ENCODE measurements at regions not wholly inside any gene's neighbourhood (a gene's known extent, or its start where the extent isn't known, plus 50 kb on each side); places are given as distances from the start of the nearest gene placed in this dataset.

- peaks cover 3% of the 10 kb centered on the region for H3K9me3 Mint-ChIP-seq (ENCODE audit: low read depth, unreplicated experiment)
- H3K36me3 Mint-ChIP-seq (ENCODE audit: insufficient read depth, unreplicated experiment): no peaks in the 10 kb centered on the region
- H3K4me1 Mint-ChIP-seq (ENCODE audit: low read depth, unreplicated experiment): no peaks in the 10 kb centered on the region
- CTCF ChIA-PET: no interaction called here
- BruUV-seq (replicated peaks): no TSS peak
- H3K27ac Mint-ChIP-seq (ENCODE audit: unreplicated experiment): no peak overlapping the region
- no peak overlapping the region for H3K4me3 Mint-ChIP-seq (ENCODE audit: low read depth, unreplicated experiment)
- peak; percentile 73 for DNase-seq
- intact Hi-C loops (cut with micrococcal nuclease; ENCODE audit: unreplicated experiment): loop anchor here (1.0 to 10.0 kb wide), 5 partner anchors 150 to 452 kb away; no protein-coding TSS in a partner anchor
- peak; percentile 69 for TF ChIP-seq CTCF (IDR thresholded peaks at IDR 0.05; ENCODE audit: unreplicated experiment)
- no peaks in the 10 kb centered on the region for H3K27me3 Mint-ChIP-seq (ENCODE audit: unreplicated experiment)
These were observed 436.1 kb downstream of the CHL1 start for GRCh38 chr3:632571-633170.

GRCh38 chr3:634511-634910, 437.9 kb downstream of the CHL1 start:
- intact Hi-C loops (cut with micrococcal nuclease; ENCODE audit: unreplicated experiment): loop anchor here (5.0 to 10.0 kb wide), 3 partner anchors 152 to 450 kb away; no protein-coding TSS in a partner anchor
- Mint-ChIP-seq H3K4me1 (ENCODE audit: low read depth, unreplicated experiment) (no peaks in the 10 kb centered on the region), H3K27ac (ENCODE audit: unreplicated experiment) (no peak overlapping the region), H3K9me3 (ENCODE audit: low read depth, unreplicated experiment) (no peaks in the 10 kb centered on the region), H3K27me3 (ENCODE audit: unreplicated experiment) (no peaks in the 10 kb centered on the region), H3K36me3 (ENCODE audit: insufficient read depth, unreplicated experiment) (no peaks in the 10 kb centered on the region), H3K4me3 (ENCODE audit: low read depth, unreplicated experiment) (no peak overlapping the region)
- CTCF ChIA-PET: interaction anchor here (1.0 kb wide), 1 partner anchor 220 kb away, joined by 3 read pairs; no protein-coding TSS in a partner anchor
- TF ChIP-seq CTCF (IDR thresholded peaks at IDR 0.05; ENCODE audit: unreplicated experiment): no peak
- DNase-seq: no peak
- no TSS peak for BruUV-seq (replicated peaks)

- TF ChIP-seq CTCF (IDR thresholded peaks at IDR 0.05; ENCODE audit: unreplicated experiment): no peak
- DNase-seq: no peak
- H3K9me3 Mint-ChIP-seq (ENCODE audit: low read depth, unreplicated experiment): no peaks in the 10 kb centered on the region
- CTCF ChIA-PET: no interaction called here
- no peaks in the 10 kb centered on the region for H3K4me1 Mint-ChIP-seq (ENCODE audit: low read depth, unreplicated experiment)
- no peak overlapping the region for H3K27ac Mint-ChIP-seq (ENCODE audit: unreplicated experiment)
- intact Hi-C loops (cut with micrococcal nuclease; ENCODE audit: unreplicated experiment): loop anchor here (5.0 to 10.0 kb wide), 2 partner anchors 207 to 449 kb away; no protein-coding TSS in a partner anchor
- no peaks in the 10 kb centered on the region for H3K27me3 Mint-ChIP-seq (ENCODE audit: unreplicated experiment)
- BruUV-seq (replicated peaks): no TSS peak
- no peaks in the 10 kb centered on the region for H3K36me3 Mint-ChIP-seq (ENCODE audit: insufficient read depth, unreplicated experiment)
- H3K4me3 Mint-ChIP-seq (ENCODE audit: low read depth, unreplicated experiment): no peak overlapping the region
These were observed 438.8 kb downstream of the CHL1 start for GRCh38 chr3:635393-635792.

DNA sequence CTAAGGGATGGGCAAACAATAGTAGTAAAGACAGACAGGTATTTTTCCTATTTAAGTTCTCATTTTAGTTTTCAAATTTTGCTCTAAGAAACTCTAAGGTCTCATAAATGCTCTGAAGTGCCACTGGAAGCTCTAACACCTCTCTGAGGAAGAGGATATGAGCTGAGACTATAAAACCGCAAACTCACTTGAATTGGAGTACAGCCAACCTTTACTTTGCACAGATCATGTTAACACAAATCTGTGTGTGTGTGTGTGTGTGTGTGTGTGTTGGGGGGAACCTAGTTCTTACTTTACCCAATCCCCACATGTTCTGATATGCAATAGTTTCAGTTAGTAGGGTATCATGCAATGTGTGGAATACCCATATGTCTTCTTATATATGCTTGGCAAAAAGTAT, 446.8 kb downstream of the CHL1 start:
- Mint-ChIP-seq H3K4me1 (ENCODE audit: low read depth, unreplicated experiment) (no peaks in the 10 kb centered on the region), H3K4me3 (ENCODE audit: low read depth, unreplicated experiment) (no peak overlapping the region), H3K27ac (ENCODE audit: unreplicated experiment) (no peak overlapping the region), H3K36me3 (ENCODE audit: insufficient read depth, unreplicated experiment) (no peaks in the 10 kb centered on the region), H3K27me3 (ENCODE audit: unreplicated experiment) (no peaks in the 10 kb centered on the region), H3K9me3 (ENCODE audit: low read depth, unreplicated experiment) (peaks cover 2% of the 10 kb centered on the region)
- DNase-seq: no peak
- TF ChIP-seq CTCF (IDR thresholded peaks at IDR 0.05; ENCODE audit: unreplicated experiment): no peak
- intact Hi-C loops (cut with micrococcal nuclease; ENCODE audit: unreplicated experiment): no loop called here
- BruUV-seq (replicated peaks): no TSS peak
- CTCF ChIA-PET: no interaction called here
